HepG2 (cell line): ENCODE measurements at regions not wholly inside any gene's neighbourhood (a gene's known extent, or its start where the extent isn't known, plus 50 kb on each side); places are given as distances from the start of the nearest gene placed in this dataset.

Experiments used
- ATAC-seq: fragments of 200-7000 bp; cut with Tn5 transposase; 3 replicates; pipeline ENCODE4 v1.9.1; 2020; ENCODE audit warnings: mild to moderate bottlenecking, moderate library complexity
- BruUV-seq: library from RNA; stranded (reverse); fragments of 400-500 nt; replicated peaks from 2 replicates; lab custom pipeline; 2021; lab: Mats Ljungman, UMichigan
- CTCF ChIA-PET: fragments of 300-600 bp; formaldehyde crosslinking; extraction: SDS; loops from one replicate; lab custom pipeline; 2021; ENCODE audit warnings: low total read pairs, inconsistent platforms, low intra/inter-chr PET ratio; lab: Yijun Ruan, JAX
- POLR2A ChIA-PET: fragments of 350-600 bp; sonication (Branson Sonifier 250); formaldehyde crosslinking; loops from one replicate; lab custom pipeline; 2020; ENCODE audit warnings: antibody characterized with exemption, inconsistent platforms; lab: Yijun Ruan, JAX
- DNase-seq: peaks from one replicate; pipeline ENCODE4 v3.0.0-alpha.2; 2015; ENCODE audit warnings: low spot score
- FAIRE-seq: peaks from 3 replicates; lab custom pipeline; 2011; peaks lifted over from hg19 to GRCh38; lab: Jason Lieb, UNC
- H2AFZ ChIP-seq: one replicate; pipeline ENCODE4 v1.6.1; 2011; ENCODE audit warnings: low read length, inconsistent platforms
- H3K27ac ChIP-seq: fragments of 300-600 bp; 3 replicates; pipeline ENCODE4 v1.8.0; 2011; ENCODE audit warnings: mixed run types, mild to moderate bottlenecking, mixed read lengths, low read length, inconsistent platforms; ENCODE audit not compliant: insufficient read depth; ENCODE audit errors: extremely low read length
- H3K27me3 ChIP-seq, 2 experiments: fragments of 200-600 bp in 1 of 2; 2 replicates in 1 of 2; 3 replicates in 1 of 2; pipeline versions ENCODE4 v1.6.0 to v1.8.0; 2011; ENCODE audit warnings: low read length in 2 of 2, mild to moderate bottlenecking in 2 of 2, moderate library complexity in 2 of 2, inconsistent platforms in 1 of 2; ENCODE audit not compliant: insufficient read depth in 2 of 2, control insufficient read depth in 1 of 2
- H3K36me3 ChIP-seq, 2 experiments: fragments of 200-600 bp in 1 of 2; replicated peaks in 1 of 2; 2 replicates in 1 of 2; 3 replicates in 1 of 2; pipeline versions ENCODE4 v1.5.1 to v1.8.0; 2011; ENCODE audit warnings: low read length in 2 of 2, inconsistent platforms in 1 of 2; ENCODE audit not compliant: insufficient read depth in 2 of 2, control insufficient read depth in 1 of 2
- H3K4me1 ChIP-seq: 2 replicates; pipeline ENCODE4 v1.5.1; 2012; ENCODE audit warnings: low read length, inconsistent platforms; ENCODE audit not compliant: insufficient read depth
- H3K4me2 ChIP-seq: 2 replicates; pipeline ENCODE4 v1.6.0; 2011; ENCODE audit warnings: low read depth, low read length, inconsistent platforms
- H3K4me3 ChIP-seq, 3 experiments: fragments of 200-600 bp in 1 of 3; sonication (generic), shearing (Covaris generic) in 1 of 3; replicated peaks in 1 of 3; 2 replicates each; pipeline ENCODE4 v1.5.1; 2011 to 2016; ENCODE audit warnings: low read length in 3 of 3, inconsistent platforms in 2 of 3, low read depth in 2 of 3, mild to moderate bottlenecking in 2 of 3, control low read depth in 1 of 3, mixed read lengths in 1 of 3; ENCODE audit not compliant: insufficient read depth in 1 of 3
- H3K79me2 ChIP-seq: one replicate; pipeline ENCODE4 v1.6.1; 2011; ENCODE audit warnings: low read length, inconsistent platforms; ENCODE audit not compliant: insufficient read depth
- H3K9ac ChIP-seq: 2 replicates; pipeline ENCODE4 v1.6.0; 2011; ENCODE audit warnings: mild to moderate bottlenecking, low read depth, low read length, inconsistent platforms; ENCODE audit not compliant: insufficient read depth
- H3K9me3 ChIP-seq: 2 replicates; pipeline ENCODE4 v1.5.1; 2012; ENCODE audit warnings: mild to moderate bottlenecking, low read length
- H4K20me1 ChIP-seq: 2 replicates; pipeline ENCODE4 v1.6.0; 2011; ENCODE audit warnings: inconsistent platforms, mild to moderate bottlenecking, low read length, moderate library complexity; ENCODE audit not compliant: insufficient read depth
- FOXM1 ChIP-seq: sonication (generic); formaldehyde crosslinking; IDR thresholded peaks from 2 replicates; pipeline ENCODE4 v1.5.0; 2020; ENCODE audit warnings: missing genetic modification reagents
- HNRNPUL1 ChIP-seq: fragments of 200-400 bp; formaldehyde crosslinking; IDR thresholded peaks from 2 replicates; pipeline ENCODE4 v1.6.1; 2017; ENCODE audit warnings: low read depth, mild to moderate bottlenecking, low read length, moderate library complexity
- JUN ChIP-seq: sonication (generic); formaldehyde crosslinking; IDR thresholded peaks from 2 replicates; pipeline ENCODE4 v1.4.0; 2020; ENCODE audit warnings: mild to moderate bottlenecking, missing genetic modification reagents
- KAT8 ChIP-seq: IDR thresholded peaks from 2 replicates; pipeline ENCODE4 v1.6.1; 2016; ENCODE audit warnings: missing genetic modification reagents, missing compliant biosample characterization
- ZBTB40 ChIP-seq, 2 experiments: fragments of 450-650 bp in 1 of 2; sonication (generic) in 1 of 2; formaldehyde crosslinking in 1 of 2; IDR thresholded peaks; 2 replicates each; pipeline versions ENCODE4 v1.6.1 to v1.8.0; 2016 to 2022; ENCODE audit warnings: antibody characterized with exemption in 1 of 2, mild to moderate bottlenecking in 1 of 2, missing genetic modification reagents in 1 of 2
- ZNF30 ChIP-seq: sonication (generic); formaldehyde crosslinking; IDR thresholded peaks from 2 replicates; pipeline ENCODE4 v1.5.0; 2020; ENCODE audit warnings: mild to moderate bottlenecking, missing genetic modification reagents
- ZNF350 ChIP-seq: sonication (generic); formaldehyde crosslinking; IDR thresholded peaks from 2 replicates; pipeline ENCODE4 v1.4.0; 2020; ENCODE audit warnings: mild to moderate bottlenecking, low read depth, missing genetic modification reagents, borderline replicate concordance
- ZNF703 ChIP-seq: sonication (generic); formaldehyde crosslinking; IDR thresholded peaks from 2 replicates; pipeline ENCODE4 v1.5.1; 2020; ENCODE audit warnings: missing genetic modification reagents, mild to moderate bottlenecking, moderate library complexity, borderline replicate concordance
- WGBS: methylation state at CpG from one replicate; pipeline ENCODE4 v1.1.6; 2017; ENCODE audit warnings: low lambda C conversion rate; 5-methylcytosine and 5-hydroxymethylcytosine counted together
- in situ Hi-C: cut with HindIII; loops from 2 replicates; pipeline ENCODE4 v1.10.0; 2017; ENCODE audit warnings: low pct_unique_long_range_greater_than_20kb; ENCODE audit not compliant: extremely low pct_ligation_motif_present
- intact Hi-C: fragments of 100-400 bp; cut with micrococcal nuclease; formaldehyde crosslinking; loops from one replicate; pipeline ENCODE4 v1.10.0; 2022; ENCODE audit not compliant: unreplicated experiment
- TF ChIP-seq, protein P1 (sequence below): sonication (generic); formaldehyde crosslinking; IDR thresholded peaks from 2 replicates; pipeline ENCODE4 v1.5.1; 2020; ENCODE audit warnings: missing genetic modification reagents, mild to moderate bottlenecking, borderline replicate concordance
- TF ChIP-seq, protein P2 (sequence below): sonication (generic); formaldehyde crosslinking; IDR thresholded peaks from 2 replicates; pipeline ENCODE4 v1.4.0; 2020; ENCODE audit warnings: missing genetic modification reagents, borderline replicate concordance

DNA sequence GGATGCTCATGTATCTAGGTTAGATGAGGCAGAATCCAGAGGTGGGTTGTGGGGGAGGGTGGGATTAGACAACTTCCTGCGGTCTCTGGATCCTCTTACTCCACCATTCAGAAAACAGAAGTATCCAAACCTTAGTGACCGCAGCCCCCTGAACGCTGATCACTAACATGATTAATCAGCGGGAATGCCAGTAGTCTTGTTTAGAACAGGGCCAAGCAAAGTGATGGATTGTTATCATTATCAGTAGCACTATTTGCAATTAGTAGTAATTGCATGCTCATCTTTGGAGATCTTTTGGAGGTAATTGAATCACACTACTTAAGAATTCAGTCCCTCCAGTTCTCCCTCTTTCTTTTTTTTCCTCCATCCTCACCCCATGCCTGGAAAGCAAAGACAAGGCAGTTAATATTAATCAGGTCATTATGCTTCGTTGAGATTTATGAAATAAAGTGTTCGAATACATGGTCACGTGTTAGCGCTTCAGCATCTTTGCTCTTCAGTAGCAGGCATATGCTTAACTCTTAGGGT lies 182.8 kb upstream of the NTF3 start:
- in situ Hi-C loops (no loop called here), intact Hi-C loops (no loop called here)
- H3K9me3 ChIP-seq, result no peaks in the 10 kb centered on the region
- no peak overlapping the region for H3K4me3 ChIP-seq
- no peak overlapping the region for H3K4me2 ChIP-seq
- ATAC-seq, result no peak
- no peak for DNase-seq
- no peaks in the 10 kb centered on the region for H3K79me2 ChIP-seq
- BruUV-seq, result no TSS peak
- no peaks in the 10 kb centered on the region for H3K27me3 ChIP-seq
- H4K20me1 ChIP-seq, result no peaks in the 10 kb centered on the region
- no peaks in the 10 kb centered on the region for H3K36me3 ChIP-seq
- no peak for FAIRE-seq
- no peak overlapping the region for H3K9ac ChIP-seq
- no peak overlapping the region for H3K27ac ChIP-seq
- H3K4me1 ChIP-seq, result no peaks in the 10 kb centered on the region
- TF ChIP-seq KAT8 (CRISPR knock-in tag) (no peak), FOXM1 (CRISPR knock-in tag) (no peak), ZNF30 (CRISPR knock-in tag) (no peak), ZBTB40 (IDR thresholded peaks at IDR 0.05) (no peak), ZBTB40 (CRISPR knock-in tag; IDR thresholded peaks at IDR 0.05) (no peak), ZNF350 (no peak), ZNF703 (CRISPR knock-in tag) (no peak), JUN (CRISPR knock-in tag) (no peak), HNRNPUL1 (no peak)
- TF ChIP-seq, protein P1, sequence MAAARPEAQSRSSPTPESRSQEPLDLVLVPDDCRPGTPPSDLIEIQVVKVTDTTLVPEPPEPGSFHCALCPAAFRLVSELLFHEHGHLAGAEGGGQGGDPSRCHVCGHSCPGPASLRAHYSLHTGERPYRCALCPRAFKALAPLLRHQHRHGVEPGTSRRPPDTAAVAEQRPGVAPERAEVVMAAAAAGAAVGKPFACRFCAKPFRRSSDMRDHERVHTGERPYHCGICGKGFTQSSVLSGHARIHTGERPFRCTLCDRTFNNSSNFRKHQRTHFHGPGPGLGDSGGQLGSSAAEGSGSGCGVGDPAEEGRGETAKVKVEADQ (CRISPR knock-in tag), result no peak
- TF ChIP-seq, protein P2, sequence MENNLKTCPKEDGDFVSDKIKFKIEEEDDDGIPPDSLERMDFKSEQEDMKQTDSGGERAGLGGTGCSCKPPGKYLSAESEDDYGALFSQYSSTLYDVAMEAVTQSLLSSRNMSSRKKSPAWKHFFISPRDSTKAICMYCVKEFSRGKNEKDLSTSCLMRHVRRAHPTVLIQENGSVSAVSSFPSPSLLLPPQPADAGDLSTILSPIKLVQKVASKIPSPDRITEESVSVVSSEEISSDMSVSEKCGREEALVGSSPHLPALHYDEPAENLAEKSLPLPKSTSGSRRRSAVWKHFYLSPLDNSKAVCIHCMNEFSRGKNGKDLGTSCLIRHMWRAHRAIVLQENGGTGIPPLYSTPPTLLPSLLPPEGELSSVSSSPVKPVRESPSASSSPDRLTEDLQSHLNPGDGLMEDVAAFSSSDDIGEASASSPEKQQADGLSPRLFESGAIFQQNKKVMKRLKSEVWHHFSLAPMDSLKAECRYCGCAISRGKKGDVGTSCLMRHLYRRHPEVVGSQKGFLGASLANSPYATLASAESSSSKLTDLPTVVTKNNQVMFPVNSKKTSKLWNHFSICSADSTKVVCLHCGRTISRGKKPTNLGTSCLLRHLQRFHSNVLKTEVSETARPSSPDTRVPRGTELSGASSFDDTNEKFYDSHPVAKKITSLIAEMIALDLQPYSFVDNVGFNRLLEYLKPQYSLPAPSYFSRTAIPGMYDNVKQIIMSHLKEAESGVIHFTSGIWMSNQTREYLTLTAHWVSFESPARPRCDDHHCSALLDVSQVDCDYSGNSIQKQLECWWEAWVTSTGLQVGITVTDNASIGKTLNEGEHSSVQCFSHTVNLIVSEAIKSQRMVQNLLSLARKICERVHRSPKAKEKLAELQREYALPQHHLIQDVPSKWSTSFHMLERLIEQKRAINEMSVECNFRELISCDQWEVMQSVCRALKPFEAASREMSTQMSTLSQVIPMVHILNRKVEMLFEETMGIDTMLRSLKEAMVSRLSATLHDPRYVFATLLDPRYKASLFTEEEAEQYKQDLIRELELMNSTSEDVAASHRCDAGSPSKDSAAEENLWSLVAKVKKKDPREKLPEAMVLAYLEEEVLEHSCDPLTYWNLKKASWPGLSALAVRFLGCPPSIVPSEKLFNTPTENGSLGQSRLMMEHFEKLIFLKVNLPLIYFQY, result no peak
- no peak overlapping the region for H2AFZ ChIP-seq
- POLR2A ChIA-PET, result no interaction called here
- CTCF ChIA-PET, result no interaction called here
- 28% methylated on average over 8 of the region's 8 CpGs for WGBS
